ENCODE measurements at regions not wholly inside any gene's neighbourhood (a gene's known extent, or its start where the extent isn't known, plus 50 kb on each side); places are given as distances from the start of the nearest gene placed in this dataset.

DNA sequence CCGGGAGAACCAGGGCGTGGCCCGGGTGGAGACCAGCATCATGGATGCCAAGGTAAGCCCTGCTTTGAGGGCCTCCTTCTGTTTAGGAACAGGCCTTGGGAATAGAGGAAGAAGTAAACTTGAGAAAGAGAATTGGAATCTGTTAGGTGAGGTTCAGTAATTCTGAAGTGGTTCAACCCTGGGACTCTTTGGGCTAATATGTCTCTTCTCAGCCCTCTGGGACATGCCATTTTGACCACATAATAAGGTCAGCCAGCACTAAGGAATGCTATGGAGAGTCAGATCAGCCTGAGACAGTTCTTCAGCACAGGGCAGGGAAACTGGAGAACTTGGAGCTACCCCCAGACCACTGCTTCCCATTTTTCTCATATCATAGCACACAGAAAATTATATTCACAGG lies 63.3 kb upstream of the PRPS1 start:
- H3K36me3 Mint-ChIP-seq = no peaks in the 10 kb centered on the region
- H3K4me1 Mint-ChIP-seq = peaks cover 75% of the 10 kb centered on the region
- H3K27me3 Mint-ChIP-seq (ENCODE audit: low read depth) = no peaks in the 10 kb centered on the region
- no peak overlapping the region for H3K4me3 Mint-ChIP-seq
- ATAC-seq (no peak), DNase-seq (ENCODE audit: low spot score) (no peak)
- ChIA-PET CTCF (interaction anchor here (1.2 kb wide), 1 partner anchor 90 kb away, joined by 3 read pairs; no protein-coding TSS in a partner anchor), POLR2A (no interaction called here)
- no peaks in the 10 kb centered on the region for H3K9me3 Mint-ChIP-seq
- TF ChIP-seq ZNF423 (CRISPR knock-in tag; IDR thresholded peaks at IDR 0.05) = no peak
- TF ChIP-seq TEAD4 (CRISPR knock-in tag; IDR thresholded peaks at IDR 0.05) = no peak
- TF ChIP-seq, protein P1, sequence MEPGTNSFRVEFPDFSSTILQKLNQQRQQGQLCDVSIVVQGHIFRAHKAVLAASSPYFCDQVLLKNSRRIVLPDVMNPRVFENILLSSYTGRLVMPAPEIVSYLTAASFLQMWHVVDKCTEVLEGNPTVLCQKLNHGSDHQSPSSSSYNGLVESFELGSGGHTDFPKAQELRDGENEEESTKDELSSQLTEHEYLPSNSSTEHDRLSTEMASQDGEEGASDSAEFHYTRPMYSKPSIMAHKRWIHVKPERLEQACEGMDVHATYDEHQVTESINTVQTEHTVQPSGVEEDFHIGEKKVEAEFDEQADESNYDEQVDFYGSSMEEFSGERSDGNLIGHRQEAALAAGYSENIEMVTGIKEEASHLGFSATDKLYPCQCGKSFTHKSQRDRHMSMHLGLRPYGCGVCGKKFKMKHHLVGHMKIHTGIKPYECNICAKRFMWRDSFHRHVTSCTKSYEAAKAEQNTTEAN (CRISPR knock-in tag; IDR thresholded peaks at IDR 0.05) = no peak
- TF ChIP-seq NFYB (CRISPR knock-in tag; conservative IDR thresholded peaks at IDR 0.05; ENCODE audit: low read depth) = no peak
- TF ChIP-seq, protein P2, sequence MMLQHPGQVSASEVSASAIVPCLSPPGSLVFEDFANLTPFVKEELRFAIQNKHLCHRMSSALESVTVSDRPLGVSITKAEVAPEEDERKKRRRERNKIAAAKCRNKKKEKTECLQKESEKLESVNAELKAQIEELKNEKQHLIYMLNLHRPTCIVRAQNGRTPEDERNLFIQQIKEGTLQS (CRISPR knock-in tag; conservative IDR thresholded peaks at IDR 0.05) = no peak
- TF ChIP-seq SMAD4 (CRISPR knock-in tag; IDR thresholded peaks at IDR 0.05) = no peak
- no peak for TF ChIP-seq ZNF317 (CRISPR knock-in tag; IDR thresholded peaks at IDR 0.05; ENCODE audit: borderline replicate concordance, low read depth)
- TF ChIP-seq TEAD1 (CRISPR knock-in tag; IDR thresholded peaks at IDR 0.05) = no peak
- no peak for TF ChIP-seq ZNF263 (CRISPR knock-in tag; IDR thresholded peaks at IDR 0.05; ENCODE audit: low read depth)
- no peak for TF ChIP-seq ZNF121 (CRISPR knock-in tag; IDR thresholded peaks at IDR 0.05)
- TF ChIP-seq CREM (CRISPR knock-in tag; IDR thresholded peaks at IDR 0.05) = no peak
- no peak for TF ChIP-seq TCF7 (CRISPR knock-in tag; IDR thresholded peaks at IDR 0.05; ENCODE audit: low read depth)
- no peak for TF ChIP-seq GTF2I (CRISPR knock-in tag; conservative IDR thresholded peaks at IDR 0.05)
- TF ChIP-seq, protein P3, sequence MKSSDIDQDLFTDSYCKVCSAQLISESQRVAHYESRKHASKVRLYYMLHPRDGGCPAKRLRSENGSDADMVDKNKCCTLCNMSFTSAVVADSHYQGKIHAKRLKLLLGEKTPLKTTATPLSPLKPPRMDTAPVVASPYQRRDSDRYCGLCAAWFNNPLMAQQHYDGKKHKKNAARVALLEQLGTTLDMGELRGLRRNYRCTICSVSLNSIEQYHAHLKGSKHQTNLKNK (CRISPR knock-in tag; IDR thresholded peaks at IDR 0.05) = no peak
- TF ChIP-seq ZNF219 (CRISPR knock-in tag; IDR thresholded peaks at IDR 0.05; ENCODE audit: borderline replicate concordance) = no peak
- no peak for TF ChIP-seq ELF4 (CRISPR knock-in tag; IDR thresholded peaks at IDR 0.05; ENCODE audit: low read depth)
- no peak for TF ChIP-seq ZNF396 (CRISPR knock-in tag; IDR thresholded peaks at IDR 0.05; ENCODE audit: borderline replicate concordance)
- TF ChIP-seq RELA (CRISPR knock-in tag; IDR thresholded peaks at IDR 0.05; ENCODE audit: borderline replicate concordance) = no peak
- peak overlapping the region; percentile 94 for H3K27ac Mint-ChIP-seq

DNA sequence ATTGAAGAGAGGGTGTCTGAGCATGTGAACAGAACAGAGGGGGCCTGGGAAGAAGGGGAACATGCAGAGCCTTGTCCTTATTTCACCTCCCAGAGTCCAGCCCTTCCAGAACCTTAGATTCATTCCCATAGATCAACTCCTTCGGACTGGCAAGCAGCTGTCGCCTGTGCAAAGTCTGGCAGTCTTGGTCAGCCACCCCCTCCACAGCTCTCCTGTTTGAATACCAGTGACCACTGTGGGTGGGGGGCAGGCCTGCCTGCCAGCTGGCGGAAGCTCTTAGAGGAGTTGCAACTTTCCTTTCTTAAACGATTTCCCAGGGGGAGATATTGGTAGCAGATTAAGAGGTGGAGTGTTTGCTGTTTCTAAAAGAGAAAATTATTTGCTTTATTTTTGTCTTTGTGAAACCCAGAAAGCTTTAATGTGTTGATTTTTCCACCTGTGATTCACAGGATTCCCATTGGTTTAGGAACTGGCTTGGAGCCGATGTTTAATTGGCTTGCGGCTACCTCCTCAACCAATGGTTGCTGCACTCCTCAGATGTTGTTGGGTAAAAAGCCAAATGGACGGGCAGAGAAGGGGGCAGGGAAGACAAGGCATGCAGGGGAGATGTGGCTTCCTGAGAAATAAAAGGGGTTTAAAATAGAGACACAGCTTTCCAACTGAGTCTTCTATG lies 62.2 kb upstream of the PRPS1 start:
- Mint-ChIP-seq H3K4me1 (peaks cover 68% of the 10 kb centered on the region), H3K27ac (peak overlapping the region; percentile 97), H3K36me3 (no peaks in the 10 kb centered on the region), H3K9me3 (no peaks in the 10 kb centered on the region), H3K27me3 (ENCODE audit: low read depth) (no peaks in the 10 kb centered on the region), H3K4me3 (peak overlapping the region; percentile 27)
- peak; percentile 50 for TF ChIP-seq NFYB (CRISPR knock-in tag; conservative IDR thresholded peaks at IDR 0.05; ENCODE audit: low read depth)
- TF ChIP-seq FOXP1 (CRISPR knock-in tag; IDR thresholded peaks at IDR 0.05; ENCODE audit: borderline replicate concordance) = no peak
- DNase-seq (ENCODE audit: low spot score) = peak; percentile 30
- ChIA-PET CTCF (interaction anchor here (0.5 to 1.2 kb wide), 4 partner anchors 24 to 673 kb away, joined by 3 to 5 read pairs (median 3); no protein-coding TSS in a partner anchor), POLR2A (interaction anchor here (0.6 kb wide), 1 partner anchor 247 kb away, joined by 3 read pairs; no protein-coding TSS in a partner anchor)
- ATAC-seq = peak; percentile 78

DNA sequence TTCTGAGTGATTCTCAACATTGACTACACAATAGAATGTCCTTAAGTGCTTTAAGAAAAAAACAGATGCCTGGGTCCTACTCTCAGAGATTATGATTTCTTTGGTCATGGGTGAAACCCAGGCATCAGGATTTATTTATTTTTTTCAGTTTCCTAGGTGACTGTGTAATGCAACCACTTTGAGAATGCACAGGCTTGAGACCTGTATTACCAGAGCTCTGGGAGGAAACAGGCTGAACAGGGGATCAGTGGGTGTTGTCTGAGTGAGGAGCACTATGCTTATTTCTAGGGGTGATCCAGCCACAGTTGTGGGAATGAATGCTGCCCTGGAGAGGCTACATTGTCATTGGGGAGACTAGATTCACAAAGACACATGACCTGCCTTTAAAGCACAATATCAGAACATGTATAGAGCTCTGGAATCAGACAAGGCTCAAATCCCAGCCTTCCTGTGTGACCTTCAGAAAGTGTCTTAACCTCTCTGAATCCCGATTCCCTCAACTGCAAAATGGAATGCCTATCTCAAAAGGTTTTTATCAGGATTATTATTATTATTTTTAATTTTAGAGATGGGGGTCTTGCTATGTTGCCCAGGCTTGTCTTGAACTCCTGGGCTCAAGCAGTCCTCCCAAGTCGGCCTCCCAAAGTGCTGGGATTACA lies 61.6 kb upstream of the PRPS1 start:
- Mint-ChIP-seq H3K36me3 (no peaks in the 10 kb centered on the region; the same call in 1 of the 2 replicates), H3K4me3 (no peak overlapping the region), H3K9me3 (no peaks in the 10 kb centered on the region), H3K27me3 (ENCODE audit: low read depth) (no peaks in the 10 kb centered on the region), H3K27ac (peak overlapping the region; percentile 97), H3K4me1 (peaks cover 62% of the 10 kb centered on the region)
- CTCF ChIA-PET = interaction anchor here (0.7 to 1.2 kb wide), 2 partner anchors 24 to 116 kb away, joined by 3 to 5 read pairs; no protein-coding TSS in a partner anchor
- ATAC-seq = no peak; the same call in 1 of the 2 replicates
- POLR2A ChIA-PET = interaction anchor here (0.6 kb wide), 1 partner anchor 246 kb away, joined by 3 read pairs; no protein-coding TSS in a partner anchor
- no peak for DNase-seq (ENCODE audit: low spot score)
- no peak for TF ChIP-seq MXD4 (CRISPR knock-in tag; IDR thresholded peaks at IDR 0.05; ENCODE audit: borderline replicate concordance)
- TF ChIP-seq, protein P4, sequence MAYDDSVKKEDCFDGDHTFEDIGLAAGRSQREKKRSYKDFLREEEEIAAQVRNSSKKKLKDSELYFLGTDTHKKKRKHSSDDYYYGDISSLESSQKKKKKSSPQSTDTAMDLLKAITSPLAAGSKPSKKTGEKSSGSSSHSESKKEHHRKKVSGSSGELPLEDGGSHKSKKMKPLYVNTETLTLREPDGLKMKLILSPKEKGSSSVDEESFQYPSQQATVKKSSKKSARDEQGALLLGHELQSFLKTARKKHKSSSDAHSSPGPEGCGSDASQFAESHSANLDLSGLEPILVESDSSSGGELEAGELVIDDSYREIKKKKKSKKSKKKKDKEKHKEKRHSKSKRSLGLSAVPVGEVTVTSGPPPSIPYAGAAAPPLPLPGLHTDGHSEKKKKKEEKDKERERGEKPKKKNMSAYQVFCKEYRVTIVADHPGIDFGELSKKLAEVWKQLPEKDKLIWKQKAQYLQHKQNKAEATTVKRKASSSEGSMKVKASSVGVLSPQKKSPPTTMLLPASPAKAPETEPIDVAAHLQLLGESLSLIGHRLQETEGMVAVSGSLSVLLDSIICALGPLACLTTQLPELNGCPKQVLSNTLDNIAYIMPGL (CRISPR knock-in tag; IDR thresholded peaks at IDR 0.05) = no peak
- TF ChIP-seq CREB1 (CRISPR knock-in tag; IDR thresholded peaks at IDR 0.05) = no peak
- no peak for TF ChIP-seq HMGA2 (CRISPR knock-in tag; IDR thresholded peaks at IDR 0.05)
- no peak for TF ChIP-seq ATF1 (CRISPR knock-in tag; IDR thresholded peaks at IDR 0.05)
- no peak for TF ChIP-seq MYBL2 (CRISPR knock-in tag; IDR thresholded peaks at IDR 0.05)
- TF ChIP-seq, protein P5, sequence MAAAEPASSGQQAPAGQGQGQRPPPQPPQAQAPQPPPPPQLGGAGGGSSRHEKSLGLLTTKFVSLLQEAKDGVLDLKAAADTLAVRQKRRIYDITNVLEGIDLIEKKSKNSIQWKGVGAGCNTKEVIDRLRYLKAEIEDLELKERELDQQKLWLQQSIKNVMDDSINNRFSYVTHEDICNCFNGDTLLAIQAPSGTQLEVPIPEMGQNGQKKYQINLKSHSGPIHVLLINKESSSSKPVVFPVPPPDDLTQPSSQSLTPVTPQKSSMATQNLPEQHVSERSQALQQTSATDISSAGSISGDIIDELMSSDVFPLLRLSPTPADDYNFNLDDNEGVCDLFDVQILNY (CRISPR knock-in tag; IDR thresholded peaks at IDR 0.05) = no peak
- no peak for TF ChIP-seq ZNF121 (CRISPR knock-in tag; IDR thresholded peaks at IDR 0.05)
- TF ChIP-seq, protein P6, sequence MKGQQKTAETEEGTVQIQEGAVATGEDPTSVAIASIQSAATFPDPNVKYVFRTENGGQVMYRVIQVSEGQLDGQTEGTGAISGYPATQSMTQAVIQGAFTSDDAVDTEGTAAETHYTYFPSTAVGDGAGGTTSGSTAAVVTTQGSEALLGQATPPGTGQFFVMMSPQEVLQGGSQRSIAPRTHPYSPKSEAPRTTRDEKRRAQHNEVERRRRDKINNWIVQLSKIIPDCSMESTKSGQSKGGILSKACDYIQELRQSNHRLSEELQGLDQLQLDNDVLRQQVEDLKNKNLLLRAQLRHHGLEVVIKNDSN (CRISPR knock-in tag; IDR thresholded peaks at IDR 0.05) = no peak

Data from WTC11 (cell line).